PC-3 (cell line): ENCODE measurements at regions not wholly inside any gene's neighbourhood (a gene's known extent, or its start where the extent isn't known, plus 50 kb on each side); places are given as distances from the start of the nearest gene placed in this dataset.

Experiments
- CTCF ChIP-seq: fragments of 300-600 bp; sonication (generic); conservative IDR thresholded peaks from 2 replicates; pipeline ENCODE4 v1.5.1; 2017; ENCODE audit warnings: antibody characterized with exemption, low read depth, mild to moderate bottlenecking, low read length
- EZH2 ChIP-seq: fragments of 300-600 bp; sonication (generic); IDR thresholded peaks from one replicate; pipeline ENCODE4 v1.6.1; 2017; ENCODE audit warnings: antibody characterized with exemption, mild to moderate bottlenecking, low read length; ENCODE audit not compliant: unreplicated experiment
- EZH2phosphoT487 ChIP-seq: fragments of 300-600 bp; sonication (generic); IDR thresholded peaks from 2 replicates; pipeline ENCODE4 v1.6.1; 2018; ENCODE audit warnings: mild to moderate bottlenecking, antibody characterized with exemption, low read length, borderline replicate concordance

GRCh38 chr2:104344985-104345384, 508.9 kb upstream of the POU3F3 start:
- TF ChIP-seq CTCF (no peak), EZH2phosphoT487 (no peak), EZH2 (no peak)
